NCI-H1105 (cell line): ENCODE measurements at regions not wholly inside any gene's neighbourhood (a gene's known extent, or its start where the extent isn't known, plus 50 kb on each side); places are given as distances from the start of the nearest gene placed in this dataset.
A peak's percentile ranks its signal among the peaks of the same experiment; 100 is the strongest.

Experiments used
- DNase-seq: peaks from one replicate; lab custom pipeline; 2025; lab: John Stamatoyannopoulos, UW

DNA sequence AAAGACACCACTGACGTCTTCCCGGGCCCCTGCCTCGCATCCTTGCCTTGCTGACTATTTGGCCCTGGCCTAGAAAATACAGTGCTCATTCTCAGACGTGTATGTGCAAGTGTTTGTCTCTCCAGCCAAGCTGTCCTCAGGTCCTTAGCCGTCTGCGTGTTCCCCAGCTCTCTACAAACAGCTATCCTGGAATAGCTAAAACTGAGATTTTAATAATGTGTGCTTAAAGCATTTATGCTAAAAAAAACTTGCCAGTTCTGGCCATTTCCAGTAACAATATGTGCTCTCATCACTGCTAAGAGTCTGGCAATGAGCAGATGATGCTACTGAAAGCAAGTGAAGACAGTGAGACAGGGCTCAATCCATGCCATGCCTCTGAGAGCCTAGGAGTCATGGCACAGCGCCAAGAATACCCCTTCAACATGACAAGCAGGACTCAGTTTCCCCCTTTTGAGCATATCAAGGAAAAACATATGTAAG lies 55.7 kb downstream of the IRF2BP2 start:
- DNase-seq: no peak

GRCh38 chr1:234553240-234554188 lies 56.5 kb downstream of the IRF2BP2 start:
- no peak for DNase-seq

DNA sequence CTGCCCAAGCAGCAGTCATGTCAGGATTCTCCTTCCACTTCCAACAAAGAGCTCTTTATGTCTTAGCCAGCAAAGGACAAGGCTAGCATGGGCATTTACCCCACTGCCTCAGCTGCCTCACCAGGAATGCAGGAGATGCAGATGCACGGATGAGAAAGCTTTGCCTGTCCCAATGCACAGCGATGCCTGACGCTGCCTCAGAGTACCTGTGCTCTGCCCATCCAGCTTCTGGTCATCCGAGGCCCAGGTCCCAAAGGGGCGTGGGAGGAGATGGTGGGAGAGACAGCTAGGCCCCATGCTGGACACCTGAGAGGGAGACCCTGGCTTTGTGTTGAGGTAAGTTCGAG lies 59.0 kb downstream of the IRF2BP2 start:
- DNase-seq: no peak

GRCh38 chr1:234550341-234551031 lies 59.5 kb downstream of the IRF2BP2 start:
- no peak for DNase-seq

- no peak for DNase-seq
Observed at GRCh38 chr1:234549447-234550021, 60.4 kb downstream of the IRF2BP2 start.

DNA sequence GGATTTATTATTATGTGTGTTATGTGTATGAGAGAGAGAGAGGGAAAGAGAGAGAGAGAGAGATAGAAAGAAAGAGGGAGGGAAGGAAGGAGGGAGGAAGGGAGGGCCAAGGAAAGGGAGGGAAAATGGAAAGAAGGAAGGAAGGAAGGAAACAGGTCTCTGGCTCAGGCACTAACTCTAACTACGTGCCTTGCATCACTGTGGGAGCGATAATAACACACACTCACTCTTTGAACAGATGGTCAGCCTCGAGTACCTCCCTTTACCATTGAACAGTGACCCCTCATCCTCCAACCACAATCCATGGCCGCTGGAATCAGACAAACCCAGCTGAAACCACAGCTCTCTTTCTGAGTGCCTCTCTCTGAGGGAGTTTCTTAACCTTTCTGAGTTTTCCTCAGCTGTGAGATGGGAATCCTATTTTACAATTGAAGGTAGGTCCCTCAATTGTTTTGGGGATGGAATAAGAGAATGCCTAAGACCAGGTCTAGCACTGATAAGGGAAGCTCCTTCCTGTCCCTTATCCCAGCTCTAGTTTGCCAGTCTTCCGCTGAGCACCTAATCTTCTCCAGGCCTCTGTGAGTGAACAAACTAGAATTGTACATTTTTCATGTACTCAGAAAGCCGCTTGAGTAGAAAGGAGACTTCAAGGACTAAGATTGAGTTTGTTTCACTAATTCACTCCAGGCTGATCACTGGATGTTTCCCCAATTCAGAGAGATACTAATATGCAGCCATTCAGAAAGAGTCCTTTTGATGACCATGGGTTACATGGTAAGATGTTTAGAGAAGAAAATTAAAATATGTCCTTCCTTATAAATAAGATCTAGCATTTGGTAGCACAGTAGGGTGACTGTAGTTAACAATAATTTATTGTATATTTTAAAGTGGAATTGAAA lies 62.8 kb downstream of the IRF2BP2 start:
- no peak for DNase-seq

DNA sequence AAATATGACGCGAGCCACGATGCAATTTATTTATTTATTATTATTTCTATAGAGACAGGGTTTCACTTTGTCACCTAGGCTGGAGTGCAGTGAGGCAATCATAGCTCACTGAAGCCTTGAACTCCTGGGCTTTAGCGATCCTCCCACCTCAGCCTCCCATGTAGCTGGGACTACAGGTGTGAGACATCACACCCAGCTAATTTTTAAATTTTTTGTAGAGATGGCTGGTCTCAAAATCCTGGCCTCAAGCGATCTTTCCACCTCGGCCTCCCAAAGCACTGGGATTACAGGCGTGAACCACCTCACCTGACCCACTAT lies 63.6 kb downstream of the IRF2BP2 start:
- no peak for DNase-seq

DNA sequence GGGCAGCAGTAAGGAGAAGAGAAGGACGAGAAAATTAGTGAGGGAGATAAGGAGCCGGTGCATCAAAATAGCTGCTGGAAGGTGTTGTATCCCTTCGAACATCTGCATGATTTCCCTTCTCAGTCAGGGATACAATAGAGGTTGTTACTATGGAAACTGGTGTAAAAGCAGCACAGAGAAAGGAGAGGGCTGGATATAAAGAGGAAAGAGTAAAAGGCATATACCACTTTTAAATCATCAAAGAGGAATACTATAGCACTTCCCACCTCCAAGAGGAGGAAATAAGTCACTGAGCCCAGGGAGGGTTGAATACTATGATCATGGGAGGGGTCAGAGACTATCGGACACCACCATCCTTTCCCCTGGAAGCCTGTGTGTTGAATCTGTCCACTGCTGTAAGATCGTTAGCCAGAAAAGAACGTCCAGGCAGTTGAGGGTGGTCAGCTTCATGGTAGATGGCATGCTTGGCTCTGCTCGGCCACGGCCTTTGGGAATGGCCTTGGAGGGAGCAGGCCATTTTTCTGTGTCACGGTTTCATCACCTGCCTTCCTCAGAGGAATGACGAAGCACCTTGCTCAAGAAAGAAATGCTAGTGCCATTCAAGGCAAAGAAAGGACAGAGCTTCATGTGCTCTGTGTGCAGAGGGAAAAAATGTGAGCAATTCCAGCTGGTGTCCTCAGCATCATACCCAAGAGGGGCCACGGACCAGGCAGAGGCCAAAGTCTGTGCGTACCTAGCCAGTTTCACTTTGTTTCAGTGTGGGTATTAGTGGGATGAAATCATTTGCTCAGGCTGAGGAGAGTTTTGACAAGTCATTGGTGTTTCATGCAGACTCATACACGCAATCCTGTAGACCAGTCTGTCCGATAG lies 64.2 kb downstream of the IRF2BP2 start:
- no peak for DNase-seq

DNA sequence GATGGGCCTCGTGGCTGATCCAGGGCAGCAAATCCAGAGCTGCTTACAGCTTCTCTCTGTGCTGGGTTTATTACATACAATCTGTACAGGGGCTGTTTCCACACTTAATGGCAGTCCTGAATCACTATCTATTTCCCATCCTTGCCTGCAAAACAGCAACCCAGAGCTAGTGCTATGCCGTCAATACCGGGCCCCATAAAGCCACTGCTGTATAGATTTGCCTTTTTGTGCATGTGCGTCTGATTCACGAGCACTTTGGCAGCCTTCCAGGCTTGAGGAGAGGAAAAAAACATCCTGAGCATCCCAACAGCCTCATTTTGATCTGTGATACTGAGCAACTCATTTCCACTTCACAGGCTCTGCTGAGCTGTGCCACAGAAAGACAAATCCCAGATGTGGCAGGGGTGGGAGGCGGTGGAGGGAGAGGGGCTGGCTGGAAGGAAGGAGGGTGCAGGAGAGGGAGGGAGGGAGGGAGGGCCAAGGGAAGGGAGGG lies 65.2 kb upstream of the TARBP1 start:
- peak; percentile 80 for DNase-seq

DNA sequence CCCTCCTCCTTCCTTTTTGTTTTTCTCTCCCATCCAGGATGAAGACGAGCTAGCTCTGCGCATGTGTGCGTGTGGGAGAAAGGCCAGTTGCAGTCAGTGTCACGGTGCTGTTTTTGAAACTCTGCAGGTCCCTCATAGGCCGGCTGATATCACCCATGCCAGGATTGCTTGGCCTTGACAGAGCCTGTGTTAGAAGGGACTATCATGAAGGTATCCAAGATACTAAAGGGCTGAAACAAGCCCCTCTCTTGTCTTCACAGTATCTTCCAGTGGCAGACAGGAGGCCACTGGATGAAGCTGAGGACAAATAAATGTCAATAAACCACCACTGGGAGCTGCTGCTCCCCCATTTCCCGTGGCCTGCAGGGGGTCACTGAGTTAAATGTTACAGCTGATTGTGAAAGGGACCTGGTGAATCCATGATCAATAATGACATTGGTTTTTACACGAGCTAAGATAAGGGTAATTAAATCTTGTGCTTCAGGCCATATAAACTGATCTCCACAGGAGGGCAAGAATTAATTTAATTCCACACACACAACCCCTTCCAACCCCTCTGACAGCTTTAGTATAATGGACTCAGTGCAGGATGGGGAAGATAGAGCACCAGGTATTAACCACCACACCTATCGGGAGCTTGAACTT lies 64.6 kb upstream of the TARBP1 start:
- no peak for DNase-seq

DNA sequence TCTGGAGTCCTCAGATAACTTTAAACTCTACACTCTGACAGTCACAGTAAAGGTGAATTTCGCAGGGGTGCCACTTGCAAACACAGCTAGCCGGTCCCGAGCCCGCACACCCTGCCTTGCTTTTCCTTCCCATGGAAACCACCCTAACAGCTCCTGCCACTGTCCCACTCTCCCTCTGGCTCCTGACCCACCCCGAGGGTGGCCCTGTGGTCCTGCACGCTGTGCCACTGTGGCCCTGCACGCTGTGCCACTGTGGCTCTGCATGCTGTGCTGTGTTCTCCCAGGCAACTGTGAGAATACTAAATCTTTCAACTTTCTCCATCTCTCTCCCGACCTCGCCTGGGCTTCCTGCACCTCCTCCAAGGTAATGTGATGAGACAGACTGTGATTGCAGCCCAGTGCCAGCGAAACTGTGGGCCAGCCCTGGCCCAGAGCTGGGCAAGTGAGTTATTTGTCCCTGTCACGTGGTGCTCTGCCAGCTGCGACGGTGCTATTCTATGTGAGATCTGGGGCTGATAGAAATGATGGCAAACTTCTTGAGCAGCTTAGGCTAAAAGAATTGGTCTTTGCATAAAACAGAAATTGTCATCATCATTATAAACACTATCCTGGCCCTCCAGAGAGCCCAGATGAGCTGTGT lies 63.4 kb upstream of the TARBP1 start:
- no peak for DNase-seq

- no peak for DNase-seq
Observed at GRCh38 chr1:234541286-234541975, 62.5 kb upstream of the TARBP1 start.

GRCh38 chr1:234540404-234540762 lies 61.4 kb upstream of the TARBP1 start:
- DNase-seq: no peak

DNA sequence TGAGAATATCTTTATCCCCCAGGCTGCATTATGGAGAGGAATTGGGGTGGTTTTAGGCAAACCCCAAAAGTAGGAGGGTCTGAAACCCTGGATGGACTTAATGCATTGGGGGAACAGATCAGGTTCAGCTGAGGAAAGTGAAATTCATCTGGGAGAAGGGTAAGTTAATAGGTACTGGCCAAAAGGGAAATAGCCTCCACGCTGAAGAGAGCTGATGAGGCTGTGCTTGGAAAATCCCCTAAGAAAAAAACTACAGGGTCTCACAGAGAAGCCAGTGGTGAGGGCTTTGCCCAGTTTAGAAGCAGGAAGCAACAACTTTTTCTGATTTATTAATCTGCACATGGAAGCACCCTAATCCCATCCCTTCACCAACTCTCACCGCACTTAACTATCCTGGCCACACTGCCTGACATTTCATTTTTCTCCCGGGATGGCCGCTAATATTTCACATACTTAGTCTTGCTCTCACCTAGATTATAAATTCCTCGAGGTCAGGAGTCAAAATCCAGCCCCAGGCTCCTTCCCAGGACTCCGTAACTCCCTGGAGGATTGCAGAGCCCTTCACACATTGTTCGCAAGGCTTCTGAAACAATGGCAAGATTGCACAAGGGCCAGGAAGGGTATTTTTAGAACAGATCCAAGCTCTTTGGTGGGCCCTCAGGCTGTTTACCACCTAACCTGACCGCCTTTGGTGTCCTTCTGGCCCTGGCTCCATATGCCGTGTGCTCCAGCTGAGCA lies 60.9 kb upstream of the TARBP1 start:
- no peak for DNase-seq

DNA sequence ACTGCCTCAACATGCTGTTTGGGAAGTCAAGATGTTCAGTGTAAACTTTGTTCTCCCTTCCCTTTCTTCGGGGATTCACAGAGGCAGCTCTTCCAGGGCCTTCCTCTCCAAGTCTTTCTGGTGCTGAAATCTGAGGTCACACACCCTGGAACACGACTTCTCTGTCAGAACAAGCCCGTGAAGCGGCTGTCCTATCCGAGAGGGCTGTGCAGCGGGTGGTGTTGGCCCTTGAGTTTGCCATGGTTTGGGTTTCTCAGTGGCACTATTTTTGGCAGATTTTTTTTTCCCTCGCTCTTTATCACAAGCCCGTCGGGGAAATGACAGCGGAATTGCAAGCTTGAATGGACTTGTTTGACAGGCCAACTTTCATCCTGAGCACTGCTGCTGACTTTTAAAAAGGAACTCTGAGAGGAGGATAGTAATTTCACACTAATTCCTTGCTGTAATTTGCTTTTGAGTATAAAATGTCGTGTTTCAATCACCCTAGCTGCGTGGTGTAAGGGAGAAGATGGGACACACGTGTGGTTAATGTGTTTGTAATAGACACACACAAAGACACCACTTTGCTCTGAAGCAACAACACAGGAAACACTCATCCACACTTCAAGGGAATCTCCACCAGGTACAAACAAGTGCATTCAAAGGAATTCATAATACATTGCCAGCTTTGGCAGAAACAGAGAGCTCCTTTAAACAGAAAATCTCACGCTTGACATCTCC lies 60.1 kb upstream of the TARBP1 start:
- DNase-seq: no peak

GRCh38 chr1:234538062-234538731 lies 59.2 kb upstream of the TARBP1 start:
- no peak for DNase-seq

GRCh38 chr1:234537236-234537635 lies 58.3 kb upstream of the TARBP1 start:
- DNase-seq: no peak
